BLaER1 treated with 17β-estradiol and CSF1 and Interleukin-3, amounts not matched to agents 10 nM and 100 nM (cell line): ENCODE measurements at regions not wholly inside any gene's neighbourhood (a gene's known extent, or its start where the extent isn't known, plus 50 kb on each side); places are given as distances from the start of the nearest gene placed in this dataset.

Experiments
- H3K27ac ChIP-seq, 11 experiments: shearing (Covaris generic); formaldehyde crosslinking; 2 replicates each; pipeline ENCODE4 v1.8.1; 2022
- H3K27me3 ChIP-seq, 11 experiments: shearing (Covaris generic); formaldehyde crosslinking; 2 replicates each; pipeline ENCODE4 v1.8.1; 2022
- H3K36me3 ChIP-seq, 11 experiments: shearing (Covaris generic); formaldehyde crosslinking; 2 replicates each; pipeline ENCODE4 v1.8.1; 2022
- H3K4me1 ChIP-seq, 10 experiments: shearing (Covaris generic); formaldehyde crosslinking; 2 replicates each; pipeline ENCODE4 v1.8.1; 2022
- H3K4me2 ChIP-seq, 11 experiments: shearing (Covaris generic); formaldehyde crosslinking; 2 replicates each; pipeline ENCODE4 v1.8.1; 2022
- H3K4me3 ChIP-seq, 10 experiments: shearing (Covaris generic); formaldehyde crosslinking; 2 replicates each; pipeline ENCODE4 v1.8.1; 2022
- H3K9ac ChIP-seq, 11 experiments: shearing (Covaris generic); formaldehyde crosslinking; 2 replicates each; pipeline ENCODE4 v1.8.1; 2022
- H3K9me3 ChIP-seq, 11 experiments: shearing (Covaris generic); formaldehyde crosslinking; replicated peaks in 1 of 11; 2 replicates each; pipeline ENCODE4 v1.8.1; 2022
- H4K20me1 ChIP-seq, 11 experiments: shearing (Covaris generic); formaldehyde crosslinking; 2 replicates each; pipeline ENCODE4 v1.8.1; 2022
- Cebpa-rat ChIP-seq, 11 experiments: shearing (Covaris generic); IDR thresholded peaks; 2 replicates each; pipeline ENCODE4 v1.8.1; 2022

- H3K4me3 ChIP-seq: no peak overlapping the region
- no peak overlapping the region for H3K27ac ChIP-seq
- peaks cover 0 to 5% (median 0%) of the 10 kb centered on the region in 10 experiments; a peak in 1 of 20 replicates for H3K4me1 ChIP-seq
- no peaks in the 10 kb centered on the region for H3K27me3 ChIP-seq
- peaks cover 5 to 12% (median 9%) of the 10 kb centered on the region in 11 experiments; a peak in 12 of 22 replicates for H3K9me3 ChIP-seq
- no peak overlapping the region for H3K4me2 ChIP-seq
- no peak for TF ChIP-seq Cebpa-rat (IDR thresholded peaks at IDR 0.05)
- no peaks in the 10 kb centered on the region for H4K20me1 ChIP-seq
- H3K9ac ChIP-seq: no peak overlapping the region
- H3K36me3 ChIP-seq: no peaks in the 10 kb centered on the region
Measured at GRCh38 chr1:113215015-113215414, 142.0 kb downstream of the LRIG2 start.

GRCh38 chr1:113216664-113217063 lies 143.7 kb downstream of the LRIG2 start:
- no peaks in the 10 kb centered on the region for H3K36me3 ChIP-seq
- no peak overlapping the region for H3K9ac ChIP-seq
- no peak for TF ChIP-seq Cebpa-rat (IDR thresholded peaks at IDR 0.05)
- H3K4me2 ChIP-seq: no peak overlapping the region
- no peaks in the 10 kb centered on the region for H4K20me1 ChIP-seq
- no peaks in the 10 kb centered on the region for H3K27me3 ChIP-seq
- H3K9me3 ChIP-seq: peaks cover 5 to 12% (median 9%) of the 10 kb centered on the region in 11 experiments; a peak in 12 of 22 replicates
- H3K4me3 ChIP-seq: no peak overlapping the region
- no peak overlapping the region for H3K27ac ChIP-seq
- H3K4me1 ChIP-seq: no peaks in the 10 kb centered on the region

GRCh38 chr1:113217447-113218208 lies 144.6 kb downstream of the LRIG2 start:
- Histone ChIP-seq H3K9ac (no peak overlapping the region), H3K36me3 (no peaks in the 10 kb centered on the region), H3K27me3 (no peaks in the 10 kb centered on the region), H3K27ac (no peak overlapping the region), H3K4me3 (no peak overlapping the region), H4K20me1 (no peaks in the 10 kb centered on the region), H3K4me1 (no peaks in the 10 kb centered on the region), H3K9me3 (peaks cover 5 to 12% (median 9%) of the 10 kb centered on the region in 11 experiments; a peak in 12 of 22 replicates), H3K4me2 (no peak overlapping the region)
- no peak for TF ChIP-seq Cebpa-rat (IDR thresholded peaks at IDR 0.05)

- no peak overlapping the region for H3K4me3 ChIP-seq
- no peaks in the 10 kb centered on the region for H3K36me3 ChIP-seq
Measured at GRCh38 chr1:113219377-113219776, 146.4 kb downstream of the LRIG2 start.

GRCh38 chr1:113219828-113220227 lies 146.8 kb downstream of the LRIG2 start:
- H3K4me3 ChIP-seq: no peak overlapping the region

More at GRCh38 chr1:113219377-113219776, 146.4 kb downstream of the LRIG2 start:
- no peak overlapping the region for H3K27ac ChIP-seq
- no peaks in the 10 kb centered on the region for H3K4me1 ChIP-seq
- H3K9me3 ChIP-seq: peaks cover 5 to 11% (median 8%) of the 10 kb centered on the region in 11 experiments; a peak in 12 of 22 replicates
- H3K4me2 ChIP-seq: no peak overlapping the region
- H3K27me3 ChIP-seq: no peaks in the 10 kb centered on the region
- H4K20me1 ChIP-seq: no peaks in the 10 kb centered on the region
- no peak for TF ChIP-seq Cebpa-rat (IDR thresholded peaks at IDR 0.05)
- no peak overlapping the region for H3K9ac ChIP-seq

GRCh38 chr1:113223040-113223439 lies 150.0 kb downstream of the LRIG2 start:
- H3K4me1 ChIP-seq: no peaks in the 10 kb centered on the region
- H3K9me3 ChIP-seq: no peaks in the 10 kb centered on the region
- H3K36me3 ChIP-seq: no peaks in the 10 kb centered on the region
- no peak overlapping the region for H3K4me3 ChIP-seq
- no peaks in the 10 kb centered on the region for H4K20me1 ChIP-seq
- H3K27me3 ChIP-seq: no peaks in the 10 kb centered on the region
- TF ChIP-seq Cebpa-rat (IDR thresholded peaks at IDR 0.05): no peak
- no peak overlapping the region for H3K27ac ChIP-seq
- no peak overlapping the region for H3K4me2 ChIP-seq
- H3K9ac ChIP-seq: no peak overlapping the region

More at GRCh38 chr1:113219828-113220227, 146.8 kb downstream of the LRIG2 start:
- Histone ChIP-seq H3K9me3 (peaks cover 3 to 7% (median 5%) of the 10 kb centered on the region in 11 experiments; a peak in 12 of 22 replicates), H3K4me1 (no peaks in the 10 kb centered on the region), H3K9ac (no peak overlapping the region), H3K4me2 (no peak overlapping the region), H3K36me3 (no peaks in the 10 kb centered on the region), H4K20me1 (no peaks in the 10 kb centered on the region), H3K27ac (no peak overlapping the region), H3K27me3 (no peaks in the 10 kb centered on the region)
- no peak for TF ChIP-seq Cebpa-rat (IDR thresholded peaks at IDR 0.05)

GRCh38 chr1:113223546-113223945 lies 150.5 kb downstream of the LRIG2 start:
- H3K27ac ChIP-seq: no peak overlapping the region
- H3K9me3 ChIP-seq: no peaks in the 10 kb centered on the region
- no peak for TF ChIP-seq Cebpa-rat (IDR thresholded peaks at IDR 0.05)
- H3K9ac ChIP-seq: no peak overlapping the region
- no peaks in the 10 kb centered on the region for H3K27me3 ChIP-seq
- no peaks in the 10 kb centered on the region for H4K20me1 ChIP-seq
- H3K4me3 ChIP-seq: no peak overlapping the region
- no peaks in the 10 kb centered on the region for H3K36me3 ChIP-seq
- no peak overlapping the region for H3K4me2 ChIP-seq
- no peaks in the 10 kb centered on the region for H3K4me1 ChIP-seq

GRCh38 chr1:113226148-113226547 lies 153.2 kb downstream of the LRIG2 start:
- H4K20me1 ChIP-seq: no peaks in the 10 kb centered on the region
- H3K27ac ChIP-seq: no peak overlapping the region
- no peak overlapping the region for H3K4me2 ChIP-seq
- no peak overlapping the region for H3K9ac ChIP-seq
- H3K4me1 ChIP-seq: peaks cover 0 to 5% (median 0%) of the 10 kb centered on the region in 10 experiments; a peak in 2 of 20 replicates
- no peak overlapping the region for H3K4me3 ChIP-seq
- H3K27me3 ChIP-seq: no peaks in the 10 kb centered on the region
- H3K9me3 ChIP-seq: no peaks in the 10 kb centered on the region
- TF ChIP-seq Cebpa-rat (IDR thresholded peaks at IDR 0.05): no peak
- no peaks in the 10 kb centered on the region for H3K36me3 ChIP-seq

GRCh38 chr1:113231866-113232265 lies 158.4 kb upstream of the MAGI3 start:
- no peak overlapping the region for H3K4me3 ChIP-seq
- H3K27me3 ChIP-seq: no peaks in the 10 kb centered on the region
- H3K27ac ChIP-seq: no peak overlapping the region
- no peak overlapping the region for H3K9ac ChIP-seq
- H3K4me2 ChIP-seq: no peak overlapping the region
- H3K36me3 ChIP-seq: no peaks in the 10 kb centered on the region
- H3K9me3 ChIP-seq: no peaks in the 10 kb centered on the region
- TF ChIP-seq Cebpa-rat (IDR thresholded peaks at IDR 0.05): no peak
- H3K4me1 ChIP-seq: peaks cover 0 to 5% (median 0%) of the 10 kb centered on the region in 10 experiments; a peak in 2 of 20 replicates
- no peaks in the 10 kb centered on the region for H4K20me1 ChIP-seq

- no peak overlapping the region for H3K27ac ChIP-seq
- H3K36me3 ChIP-seq: no peaks in the 10 kb centered on the region
- no peak overlapping the region for H3K9ac ChIP-seq
- peaks cover 0 to 5% (median 0%) of the 10 kb centered on the region in 10 experiments; a peak in 2 of 20 replicates for H3K4me1 ChIP-seq
- H3K9me3 ChIP-seq: no peaks in the 10 kb centered on the region
- no peak overlapping the region for H3K4me2 ChIP-seq
- H3K27me3 ChIP-seq: no peaks in the 10 kb centered on the region
- no peaks in the 10 kb centered on the region for H4K20me1 ChIP-seq
- H3K4me3 ChIP-seq: no peak overlapping the region
- no peak for TF ChIP-seq Cebpa-rat (IDR thresholded peaks at IDR 0.05)
Measured at GRCh38 chr1:113233441-113233840, 156.9 kb upstream of the MAGI3 start.
